Pancreas (tissue), 10 donors: ENCODE measurements at regions not wholly inside any gene's neighbourhood (a gene's known extent, or its start where the extent isn't known, plus 50 kb on each side); places are given as distances from the start of the nearest gene placed in this dataset.

Experiments used
- ATAC-seq, 4 donors: fragments of 200-7000 bp; cut with Tn5 transposase; one replicate each; pipeline versions ENCODE4 v1.8.0 to v1.9.1; 2020; ENCODE audit warnings: mild to moderate bottlenecking in 4 of 4, moderate library complexity in 4 of 4
- DNase-seq, 6 donors: peaks; one replicate each; pipeline ENCODE4 v3.0.0-alpha.2; 2020
- FAIRE-seq: peaks from 2 replicates; lab custom pipeline; 2012; peaks lifted over from hg19 to GRCh38; lab: Jason Lieb, UNC
- H3K27ac ChIP-seq, 4 donors: fragments of 200-600 bp; sonication (generic); 1 replicate in 3 of 4; 2 replicates in 1 of 4; pipeline versions ENCODE4 v1.5.0 to v1.8.0; 2020
- H3K27me3 ChIP-seq, 4 donors: fragments of 200-600 bp; one replicate each; pipeline ENCODE4 v1.8.0; 2021
- H3K36me3 ChIP-seq, 3 donors: fragments of 200-600 bp; sonication (generic) in 1 of 3; one replicate each; pipeline versions ENCODE4 v1.5.0 to v1.8.0; 2020 to 2021
- H3K4me1 ChIP-seq, 3 donors: fragments of 200-600 bp; one replicate each; pipeline ENCODE4 v1.8.0; 2021
- H3K4me3 ChIP-seq, 4 donors: fragments of 200-600 bp; sonication (generic) in 2 of 4; one replicate each; pipeline versions ENCODE4 v1.5.0 to v1.8.0; 2020 to 2021
- H3K9me3 ChIP-seq, 4 donors: fragments of 200-600 bp; one replicate each; pipeline ENCODE4 v1.8.0; 2021
- CTCF ChIP-seq, 4 donors: fragments of 200-600 bp; sonication (generic) in 3 of 4; IDR thresholded peaks; one replicate each; pipeline versions ENCODE4 v1.5.0 to v1.8.0; 2021; ENCODE audit warnings: antibody characterized with exemption in 4 of 4
- WGBS, 2 donors: extraction: QIAGEN DNeasy Blood & Tissue Kit; methylation state at CpG; one replicate each; pipeline ENCODE4 v1.1.7; 2013; 5-methylcytosine and 5-hydroxymethylcytosine counted together
- intact Hi-C, 3 donors: fragments of 100-400 bp; cut with DNase I; formaldehyde crosslinking; loops; one replicate each; pipeline versions ENCODE4 v1.11.1 to v1.14.2; 2022
- donor health status: healthy with polysubstance abuse.
- donor health status: DM: no; HTN: no; CAD: no; lungs with moderate emphysema.
- donor health status: DM: no; HTN: no; CAD: no.
- donor health status: control.
- donor health status: control.
- donor health status: Bipolar disorder and iron deficiency.
- donor health status: DM: yes; HTN: yes; CAD: no.
- donor health status: DM: no; HTN: no; CAD: no.
- donor health status: DM: no; HTN: no; CAD: no.
- donor health status: DM: yes; HTN: yes; CAD: no.

- 68 to 74% methylated on average over 8 of the region's 8 CpGs for WGBS, 2 donors
- Histone ChIP-seq H3K4me3 (no peak overlapping the region), H3K4me1 (no peaks in the 10 kb centered on the region), H3K36me3 (no peaks in the 10 kb centered on the region), H3K27ac (no peak overlapping the region), H3K27me3 (no peaks in the 10 kb centered on the region), H3K9me3 (no peaks in the 10 kb centered on the region)
- intact Hi-C loops = no loop called here
- no peak for DNase-seq
- FAIRE-seq = no peak
- no peak for ATAC-seq
- no peak for TF ChIP-seq CTCF (IDR thresholded peaks at IDR 0.05)
Measured at GRCh38 chr6:165929607-165930006, 238.0 kb downstream of the TBXT start.

GRCh38 chr6:165926378-165926777 lies 241.3 kb downstream of the TBXT start:
- Histone ChIP-seq H3K27ac (no peak overlapping the region), H3K27me3 (no peaks in the 10 kb centered on the region), H3K4me3 (no peak overlapping the region), H3K36me3 (no peaks in the 10 kb centered on the region), H3K9me3 (no peaks in the 10 kb centered on the region), H3K4me1 (no peaks in the 10 kb centered on the region)
- ATAC-seq (no peak), DNase-seq (no peak), FAIRE-seq (no peak)
- intact Hi-C loops = no loop called here
- no peak for TF ChIP-seq CTCF (IDR thresholded peaks at IDR 0.05)
- 37 to 43% methylated on average over 4 of the region's 4 CpGs for WGBS, 2 donors

GRCh38 chr6:165925474-165926156 lies 242.0 kb downstream of the TBXT start:
- ATAC-seq (no peak), DNase-seq (no peak), FAIRE-seq (no peak)
- Histone ChIP-seq H3K27me3 (no peaks in the 10 kb centered on the region), H3K4me3 (no peak overlapping the region), H3K4me1 (no peaks in the 10 kb centered on the region), H3K27ac (no peak overlapping the region), H3K9me3 (no peaks in the 10 kb centered on the region), H3K36me3 (no peaks in the 10 kb centered on the region)
- no peak for TF ChIP-seq CTCF (IDR thresholded peaks at IDR 0.05)
- intact Hi-C loops = no loop called here
- WGBS, 2 donors = 20 to 25% methylated on average over 1 of the region's 1 CpG

- Histone ChIP-seq H3K27ac (no peak overlapping the region), H3K36me3 (no peaks in the 10 kb centered on the region), H3K4me1 (no peaks in the 10 kb centered on the region), H3K4me3 (no peak overlapping the region), H3K9me3 (no peaks in the 10 kb centered on the region), H3K27me3 (no peaks in the 10 kb centered on the region)
- no peak for ATAC-seq
- FAIRE-seq = no peak
- no peak for TF ChIP-seq CTCF (IDR thresholded peaks at IDR 0.05)
- DNase-seq = no peak
- intact Hi-C loops = no loop called here
- 67 to 77% methylated on average over 6 of the region's 6 CpGs for WGBS, 2 donors
Measured at GRCh38 chr6:165922309-165922794, 245.3 kb downstream of the TBXT start.

GRCh38 chr6:165920896-165921671 lies 246.6 kb downstream of the TBXT start:
- intact Hi-C loops = no loop called here
- 53 to 54% methylated on average over 4 of the region's 4 CpGs for WGBS, 2 donors
- no peaks in the 10 kb centered on the region for H3K36me3 ChIP-seq
- no peak overlapping the region for H3K4me3 ChIP-seq
- ATAC-seq (no peak), DNase-seq (no peak), FAIRE-seq (no peak)
- no peaks in the 10 kb centered on the region for H3K27me3 ChIP-seq
- no peaks in the 10 kb centered on the region for H3K9me3 ChIP-seq
- H3K27ac ChIP-seq = no peak overlapping the region
- TF ChIP-seq CTCF (IDR thresholded peaks at IDR 0.05) = no peak
- H3K4me1 ChIP-seq = no peaks in the 10 kb centered on the region
